ENCODE measurements at regions not wholly inside any gene's neighbourhood (a gene's known extent, or its start where the extent isn't known, plus 50 kb on each side); places are given as distances from the start of the nearest gene placed in this dataset.
"Not testable (repeated sequence)": the region's sequence is repeated elsewhere in the genome, so short reads cannot be mapped to it uniquely, and the experiment has no call there.

DNA sequence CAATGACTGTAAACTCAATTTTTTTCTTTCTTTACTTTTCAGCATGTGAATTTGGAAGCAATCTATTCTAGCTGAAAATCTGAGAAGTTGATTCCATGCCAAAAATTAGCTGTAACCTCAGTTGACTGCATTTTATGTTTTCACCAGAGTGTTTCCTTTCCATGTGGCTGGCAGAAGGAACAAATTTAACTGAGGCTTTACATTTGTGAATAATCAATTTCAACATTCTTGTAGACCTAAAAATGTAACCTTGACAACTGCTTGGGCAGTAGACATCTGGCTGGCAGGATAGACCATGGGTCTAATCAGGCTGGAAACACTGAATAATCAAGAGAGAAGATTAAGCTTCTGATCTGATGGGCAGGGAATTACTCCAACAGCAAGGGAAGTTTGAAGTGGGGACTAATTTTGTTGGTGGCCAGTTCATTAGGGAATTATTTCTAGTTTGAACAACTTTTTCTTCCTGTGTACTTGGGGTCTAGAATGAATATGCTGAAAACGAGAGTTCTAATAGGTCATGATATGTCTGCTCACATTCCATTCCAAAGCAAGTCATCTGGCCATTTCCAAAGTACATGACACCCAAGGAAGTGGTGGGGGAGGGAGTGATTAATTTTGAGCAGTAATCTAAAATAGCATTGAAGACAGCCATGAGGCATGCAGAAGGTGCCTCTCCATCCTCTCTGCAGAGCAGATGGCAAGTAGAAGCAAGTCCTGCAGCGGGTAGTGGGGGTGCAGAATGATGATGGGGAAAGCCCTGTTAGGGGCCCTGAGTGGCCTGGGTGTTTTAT lies 68.2 kb downstream of the ATP23 start:
- H3K27me3 ChIP-seq (ENCODE audit: control insufficient read depth, insufficient read depth, low read length) = no peaks in the 10 kb centered on the region
- H3K4me3 ChIP-seq (ENCODE audit: low read depth, low read length) = no peak overlapping the region
- ChIA-PET POLR2A (no interaction called here), CTCF (interaction anchor here (0.6 kb wide), 1 partner anchor 27 kb away, joined by 3 read pairs; no protein-coding TSS in a partner anchor)
- H3K36me3 ChIP-seq (ENCODE audit: control insufficient read depth, insufficient read depth, low read length) = no peaks in the 10 kb centered on the region
- TF ChIP-seq, protein P1, sequence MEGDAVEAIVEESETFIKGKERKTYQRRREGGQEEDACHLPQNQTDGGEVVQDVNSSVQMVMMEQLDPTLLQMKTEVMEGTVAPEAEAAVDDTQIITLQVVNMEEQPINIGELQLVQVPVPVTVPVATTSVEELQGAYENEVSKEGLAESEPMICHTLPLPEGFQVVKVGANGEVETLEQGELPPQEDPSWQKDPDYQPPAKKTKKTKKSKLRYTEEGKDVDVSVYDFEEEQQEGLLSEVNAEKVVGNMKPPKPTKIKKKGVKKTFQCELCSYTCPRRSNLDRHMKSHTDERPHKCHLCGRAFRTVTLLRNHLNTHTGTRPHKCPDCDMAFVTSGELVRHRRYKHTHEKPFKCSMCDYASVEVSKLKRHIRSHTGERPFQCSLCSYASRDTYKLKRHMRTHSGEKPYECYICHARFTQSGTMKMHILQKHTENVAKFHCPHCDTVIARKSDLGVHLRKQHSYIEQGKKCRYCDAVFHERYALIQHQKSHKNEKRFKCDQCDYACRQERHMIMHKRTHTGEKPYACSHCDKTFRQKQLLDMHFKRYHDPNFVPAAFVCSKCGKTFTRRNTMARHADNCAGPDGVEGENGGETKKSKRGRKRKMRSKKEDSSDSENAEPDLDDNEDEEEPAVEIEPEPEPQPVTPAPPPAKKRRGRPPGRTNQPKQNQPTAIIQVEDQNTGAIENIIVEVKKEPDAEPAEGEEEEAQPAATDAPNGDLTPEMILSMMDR (IDR thresholded peaks at IDR 0.05; ENCODE audit: insufficient read depth, low read depth, low read length) = no peak
- DNase-seq (ENCODE audit: low read depth) = no peak

- Histone ChIP-seq H3K36me3 (ENCODE audit: control insufficient read depth, insufficient read depth, low read length) (no peaks in the 10 kb centered on the region), H3K4me3 (ENCODE audit: low read depth, low read length) (no peak overlapping the region), H3K27me3 (ENCODE audit: control insufficient read depth, insufficient read depth, low read length) (no peaks in the 10 kb centered on the region)
- no peak for DNase-seq (ENCODE audit: low read depth)
- POLR2A ChIA-PET = no interaction called here
- CTCF ChIA-PET = no interaction called here
- TF ChIP-seq, protein P1 (IDR thresholded peaks at IDR 0.05; ENCODE audit: insufficient read depth, low read depth, low read length) = no peak
These were observed 70.3 kb downstream of the ATP23 start for GRCh38 chr12:58011676-58012075.

DNA sequence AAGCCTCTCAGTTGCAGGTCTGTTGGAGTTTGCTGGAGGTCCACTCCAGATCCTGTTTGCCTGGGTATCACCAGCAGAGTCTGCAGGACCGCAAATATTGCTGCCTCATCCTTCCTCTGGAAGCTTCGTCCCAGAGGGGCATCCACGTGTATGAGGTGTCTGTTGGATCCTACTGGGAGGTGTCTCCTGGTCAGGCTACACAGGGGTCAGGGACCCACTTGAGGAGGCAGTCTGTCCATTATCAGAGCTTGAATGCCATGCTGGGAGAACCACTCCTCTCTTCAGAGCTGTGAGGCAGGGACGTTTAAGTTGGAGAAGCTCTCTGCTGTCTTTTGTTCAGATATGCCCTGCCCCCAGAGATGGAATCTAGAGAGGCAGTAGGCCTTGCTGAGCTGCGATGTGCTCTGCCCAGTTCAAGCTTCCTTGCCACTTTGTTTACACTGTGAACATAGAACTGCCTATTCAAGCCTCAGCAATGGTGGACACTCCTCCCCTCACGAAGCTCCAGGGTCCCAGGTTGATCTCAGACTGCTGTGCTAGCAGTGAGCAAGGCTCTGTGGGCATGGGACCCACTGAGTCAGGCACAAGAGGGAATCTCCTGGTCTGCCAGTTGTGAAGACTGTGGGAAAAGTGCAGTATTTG lies 81.1 kb downstream of the ATP23 start:
- POLR2A ChIA-PET; CTCF ChIA-PET; H3K4me3 ChIP-seq (ENCODE audit: low read depth, low read length); H3K27me3 ChIP-seq (ENCODE audit: control insufficient read depth, insufficient read depth, low read length); H3K36me3 ChIP-seq (ENCODE audit: control insufficient read depth, insufficient read depth, low read length); DNase-seq (ENCODE audit: low read depth): not testable (repeated sequence)

GRCh38 chr12:58025431-58025830 lies 84.1 kb downstream of the ATP23 start:
- H3K27me3 ChIP-seq (ENCODE audit: control insufficient read depth, insufficient read depth, low read length) = no peaks in the 10 kb centered on the region
- H3K36me3 ChIP-seq (ENCODE audit: control insufficient read depth, insufficient read depth, low read length) = no peaks in the 10 kb centered on the region
- no peak overlapping the region for H3K4me3 ChIP-seq (ENCODE audit: low read depth, low read length)
- ChIA-PET POLR2A (no interaction called here), CTCF (no interaction called here)
- DNase-seq (ENCODE audit: low read depth) = no peak
- TF ChIP-seq, protein P1 (IDR thresholded peaks at IDR 0.05; ENCODE audit: insufficient read depth, low read depth, low read length) = no peak

- H3K4me3 ChIP-seq (ENCODE audit: low read depth, low read length) = no peak overlapping the region
- ChIA-PET POLR2A (no interaction called here), CTCF (no interaction called here)
- no peak for DNase-seq (ENCODE audit: low read depth)
- H3K36me3 ChIP-seq (ENCODE audit: control insufficient read depth, insufficient read depth, low read length) = no peaks in the 10 kb centered on the region
- TF ChIP-seq, protein P1 (IDR thresholded peaks at IDR 0.05; ENCODE audit: insufficient read depth, low read depth, low read length) = no peak
- H3K27me3 ChIP-seq (ENCODE audit: control insufficient read depth, insufficient read depth, low read length) = no peaks in the 10 kb centered on the region
These were observed 85.1 kb downstream of the ATP23 start for GRCh38 chr12:58026426-58026825.
